ENCODE measurements at regions not wholly inside any gene's neighbourhood (a gene's known extent, or its start where the extent isn't known, plus 50 kb on each side); places are given as distances from the start of the nearest gene placed in this dataset.

- TF ChIP-seq, protein P1, sequence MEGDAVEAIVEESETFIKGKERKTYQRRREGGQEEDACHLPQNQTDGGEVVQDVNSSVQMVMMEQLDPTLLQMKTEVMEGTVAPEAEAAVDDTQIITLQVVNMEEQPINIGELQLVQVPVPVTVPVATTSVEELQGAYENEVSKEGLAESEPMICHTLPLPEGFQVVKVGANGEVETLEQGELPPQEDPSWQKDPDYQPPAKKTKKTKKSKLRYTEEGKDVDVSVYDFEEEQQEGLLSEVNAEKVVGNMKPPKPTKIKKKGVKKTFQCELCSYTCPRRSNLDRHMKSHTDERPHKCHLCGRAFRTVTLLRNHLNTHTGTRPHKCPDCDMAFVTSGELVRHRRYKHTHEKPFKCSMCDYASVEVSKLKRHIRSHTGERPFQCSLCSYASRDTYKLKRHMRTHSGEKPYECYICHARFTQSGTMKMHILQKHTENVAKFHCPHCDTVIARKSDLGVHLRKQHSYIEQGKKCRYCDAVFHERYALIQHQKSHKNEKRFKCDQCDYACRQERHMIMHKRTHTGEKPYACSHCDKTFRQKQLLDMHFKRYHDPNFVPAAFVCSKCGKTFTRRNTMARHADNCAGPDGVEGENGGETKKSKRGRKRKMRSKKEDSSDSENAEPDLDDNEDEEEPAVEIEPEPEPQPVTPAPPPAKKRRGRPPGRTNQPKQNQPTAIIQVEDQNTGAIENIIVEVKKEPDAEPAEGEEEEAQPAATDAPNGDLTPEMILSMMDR (IDR thresholded peaks at IDR 0.05): no peak
- TF ChIP-seq SIN3A (IDR thresholded peaks at IDR 0.05; ENCODE audit: borderline replicate concordance, insufficient read depth, low read depth, low read length): no peak
- TF ChIP-seq, protein P2, sequence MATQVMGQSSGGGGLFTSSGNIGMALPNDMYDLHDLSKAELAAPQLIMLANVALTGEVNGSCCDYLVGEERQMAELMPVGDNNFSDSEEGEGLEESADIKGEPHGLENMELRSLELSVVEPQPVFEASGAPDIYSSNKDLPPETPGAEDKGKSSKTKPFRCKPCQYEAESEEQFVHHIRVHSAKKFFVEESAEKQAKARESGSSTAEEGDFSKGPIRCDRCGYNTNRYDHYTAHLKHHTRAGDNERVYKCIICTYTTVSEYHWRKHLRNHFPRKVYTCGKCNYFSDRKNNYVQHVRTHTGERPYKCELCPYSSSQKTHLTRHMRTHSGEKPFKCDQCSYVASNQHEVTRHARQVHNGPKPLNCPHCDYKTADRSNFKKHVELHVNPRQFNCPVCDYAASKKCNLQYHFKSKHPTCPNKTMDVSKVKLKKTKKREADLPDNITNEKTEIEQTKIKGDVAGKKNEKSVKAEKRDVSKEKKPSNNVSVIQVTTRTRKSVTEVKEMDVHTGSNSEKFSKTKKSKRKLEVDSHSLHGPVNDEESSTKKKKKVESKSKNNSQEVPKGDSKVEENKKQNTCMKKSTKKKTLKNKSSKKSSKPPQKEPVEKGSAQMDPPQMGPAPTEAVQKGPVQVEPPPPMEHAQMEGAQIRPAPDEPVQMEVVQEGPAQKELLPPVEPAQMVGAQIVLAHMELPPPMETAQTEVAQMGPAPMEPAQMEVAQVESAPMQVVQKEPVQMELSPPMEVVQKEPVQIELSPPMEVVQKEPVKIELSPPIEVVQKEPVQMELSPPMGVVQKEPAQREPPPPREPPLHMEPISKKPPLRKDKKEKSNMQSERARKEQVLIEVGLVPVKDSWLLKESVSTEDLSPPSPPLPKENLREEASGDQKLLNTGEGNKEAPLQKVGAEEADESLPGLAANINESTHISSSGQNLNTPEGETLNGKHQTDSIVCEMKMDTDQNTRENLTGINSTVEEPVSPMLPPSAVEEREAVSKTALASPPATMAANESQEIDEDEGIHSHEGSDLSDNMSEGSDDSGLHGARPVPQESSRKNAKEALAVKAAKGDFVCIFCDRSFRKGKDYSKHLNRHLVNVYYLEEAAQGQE (IDR thresholded peaks at IDR 0.05; ENCODE audit: insufficient read depth in 1 of 2, low read depth in 2 of 2, low read length in 1 of 2): no peak
Measured at GRCh38 chr3:73255609-73256029, 194.2 kb downstream of the EBLN2 start.

All from Panc1 (cell line).